ENCODE measurements at regions not wholly inside any gene's neighbourhood (a gene's known extent, or its start where the extent isn't known, plus 50 kb on each side); places are given as distances from the start of the nearest gene placed in this dataset.

- TF ChIP-seq EP300 (IDR thresholded peaks at IDR 0.05) (no peak), CTCF (IDR thresholded peaks at IDR 0.05) (no peak)
These were observed 53.7 kb upstream of the ATP11B start for GRCh38 chr3:182739619-182740018.

Data from esophagus muscularis mucosa (tissue), 3 donors.